BE2C (cell line): ENCODE measurements at regions not wholly inside any gene's neighbourhood (a gene's known extent, or its start where the extent isn't known, plus 50 kb on each side); places are given as distances from the start of the nearest gene placed in this dataset.
"Not testable (repeated sequence)": the region's sequence is repeated elsewhere in the genome, so short reads cannot be mapped to it uniquely, and the experiment has no call there.

Experiments used
- DNase-seq: peaks from one replicate; pipeline ENCODE4 v3.0.0-alpha.2; 2020
- H3K27me3 ChIP-seq: fragments of 250-450 bp; sonication (Bioruptor Pico); 2 replicates; pipeline ENCODE4 v1.5.1; 2020; ENCODE audit warnings: mild to moderate bottlenecking
- H3K36me3 ChIP-seq: fragments of 250-450 bp; sonication (Bioruptor Pico); 2 replicates; pipeline ENCODE4 v1.5.1; 2020; ENCODE audit warnings: mild to moderate bottlenecking
- H3K4me1 ChIP-seq: fragments of 250-450 bp; sonication (Bioruptor Pico); 2 replicates; pipeline ENCODE4 v1.5.1; 2020
- H3K4me3 ChIP-seq: 2 replicates; pipeline ENCODE4 v1.5.1; 2011; ENCODE audit warnings: low read depth, low read length
- H3K9me3 ChIP-seq: fragments of 250-450 bp; sonication (Bioruptor Pico); 2 replicates; pipeline ENCODE4 v1.5.1; 2020
- TF ChIP-seq, protein P1 (sequence below): IDR thresholded peaks from 2 replicates; pipeline ENCODE4 v1.5.1; 2012; ENCODE audit warnings: mild to moderate bottlenecking, low read depth, low read length

GRCh38 chr14:104268725-104269436 lies 130.5 kb downstream of the KIF26A start:
- peaks cover 4% of the 10 kb centered on the region for H3K9me3 ChIP-seq
- H3K27me3 ChIP-seq: no peaks in the 10 kb centered on the region
- TF ChIP-seq, protein P1, sequence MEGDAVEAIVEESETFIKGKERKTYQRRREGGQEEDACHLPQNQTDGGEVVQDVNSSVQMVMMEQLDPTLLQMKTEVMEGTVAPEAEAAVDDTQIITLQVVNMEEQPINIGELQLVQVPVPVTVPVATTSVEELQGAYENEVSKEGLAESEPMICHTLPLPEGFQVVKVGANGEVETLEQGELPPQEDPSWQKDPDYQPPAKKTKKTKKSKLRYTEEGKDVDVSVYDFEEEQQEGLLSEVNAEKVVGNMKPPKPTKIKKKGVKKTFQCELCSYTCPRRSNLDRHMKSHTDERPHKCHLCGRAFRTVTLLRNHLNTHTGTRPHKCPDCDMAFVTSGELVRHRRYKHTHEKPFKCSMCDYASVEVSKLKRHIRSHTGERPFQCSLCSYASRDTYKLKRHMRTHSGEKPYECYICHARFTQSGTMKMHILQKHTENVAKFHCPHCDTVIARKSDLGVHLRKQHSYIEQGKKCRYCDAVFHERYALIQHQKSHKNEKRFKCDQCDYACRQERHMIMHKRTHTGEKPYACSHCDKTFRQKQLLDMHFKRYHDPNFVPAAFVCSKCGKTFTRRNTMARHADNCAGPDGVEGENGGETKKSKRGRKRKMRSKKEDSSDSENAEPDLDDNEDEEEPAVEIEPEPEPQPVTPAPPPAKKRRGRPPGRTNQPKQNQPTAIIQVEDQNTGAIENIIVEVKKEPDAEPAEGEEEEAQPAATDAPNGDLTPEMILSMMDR: no peak
- no peaks in the 10 kb centered on the region for H3K36me3 ChIP-seq
- peak; percentile 4 for DNase-seq
- H3K4me3 ChIP-seq: no peak overlapping the region
- peaks cover 13% of the 10 kb centered on the region for H3K4me1 ChIP-seq

DNA sequence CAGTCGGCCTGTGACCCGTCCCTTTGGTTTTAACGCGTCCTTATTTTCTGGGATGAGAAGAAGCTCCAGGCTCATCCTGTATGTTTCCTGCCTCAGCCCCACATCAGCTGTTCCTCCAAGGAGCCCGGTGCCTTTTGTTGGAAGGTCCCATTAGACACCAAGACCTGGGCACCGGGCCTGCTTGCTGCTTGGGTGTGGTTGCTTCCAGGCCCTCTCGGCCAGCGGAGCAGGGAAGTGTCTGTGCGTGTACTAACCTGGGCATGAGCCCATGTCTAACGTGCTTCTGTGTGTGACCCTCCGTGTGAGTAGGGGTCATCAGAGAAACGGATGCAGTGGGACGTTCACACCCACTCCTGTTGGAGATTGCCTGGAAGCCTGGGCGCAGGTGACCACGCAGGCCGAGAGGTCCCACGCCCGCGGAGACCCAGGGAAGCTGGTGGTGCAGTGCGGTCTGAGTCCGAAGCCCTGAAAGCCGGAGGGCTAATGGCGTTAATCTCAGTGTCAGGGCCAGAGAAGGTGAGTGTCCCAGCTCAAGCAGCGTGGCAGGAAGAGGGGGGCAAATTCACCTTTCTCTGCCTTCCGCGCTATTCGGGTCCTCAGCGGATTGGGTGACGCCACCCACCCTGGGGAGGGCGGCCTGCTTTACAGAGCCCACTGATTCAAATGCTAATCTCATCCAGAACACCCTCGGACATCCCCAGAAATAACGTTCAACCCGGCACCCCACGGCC lies 131.3 kb downstream of the KIF26A start:
- not testable (repeated sequence) for H3K4me3 ChIP-seq
- DNase-seq: peak; percentile 5

DNA sequence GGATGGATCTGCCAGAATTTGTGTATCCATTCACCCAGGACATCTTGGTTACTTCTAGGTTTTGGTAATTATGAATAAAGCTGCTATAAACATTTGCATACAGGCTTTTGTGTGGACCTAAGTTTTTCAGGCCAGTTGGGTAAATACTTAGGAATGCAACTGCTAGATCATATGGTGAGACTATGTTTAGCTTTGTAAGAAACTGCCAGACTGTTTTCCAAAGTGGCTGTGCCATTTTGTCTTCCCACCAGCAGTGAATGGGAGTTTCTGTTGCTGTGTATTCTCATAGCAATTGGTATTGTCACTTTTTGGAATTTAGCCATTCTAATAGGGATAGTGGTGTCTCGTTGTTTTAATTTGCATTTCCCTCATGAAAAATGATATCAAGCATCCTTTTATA lies 133.0 kb downstream of the KIF26A start:
- TF ChIP-seq, protein P1: no peak
- H3K9me3 ChIP-seq: peaks cover 4% of the 10 kb centered on the region
- no peak for DNase-seq
- H3K4me1 ChIP-seq: peaks cover 20% of the 10 kb centered on the region
- no peaks in the 10 kb centered on the region for H3K36me3 ChIP-seq
- no peak overlapping the region for H3K4me3 ChIP-seq
- H3K27me3 ChIP-seq: no peaks in the 10 kb centered on the region

More for the DNA sequence above, 131.3 kb downstream of the KIF26A start:
- peaks cover 13% of the 10 kb centered on the region for H3K4me1 ChIP-seq
- H3K9me3 ChIP-seq, H3K36me3 ChIP-seq, H3K27me3 ChIP-seq: not testable (repeated sequence)

GRCh38 chr14:104274806-104275205 lies 136.4 kb downstream of the KIF26A start:
- TF ChIP-seq, protein P1: no peak
- H3K27me3 ChIP-seq: no peaks in the 10 kb centered on the region
- no peak overlapping the region for H3K4me3 ChIP-seq
- H3K9me3 ChIP-seq: peaks cover 11% of the 10 kb centered on the region
- peaks cover 31% of the 10 kb centered on the region for H3K4me1 ChIP-seq
- DNase-seq: no peak
- peaks cover 7% of the 10 kb centered on the region; the same call in 1 of the 2 replicates for H3K36me3 ChIP-seq

- Histone ChIP-seq H3K4me3 (no peak overlapping the region), H3K27me3 (no peaks in the 10 kb centered on the region), H3K9me3 (peaks cover 8% of the 10 kb centered on the region), H3K4me1 (peaks cover 43% of the 10 kb centered on the region), H3K36me3 (peaks cover 7% of the 10 kb centered on the region; the same call in 1 of the 2 replicates)
- TF ChIP-seq, protein P1: no peak
- DNase-seq: peak; percentile 4
Measured at GRCh38 chr14:104277416-104278213, 139.2 kb downstream of the KIF26A start.

- Histone ChIP-seq H3K27me3 (no peaks in the 10 kb centered on the region), H3K9me3 (peaks cover 7% of the 10 kb centered on the region), H3K36me3 (peaks cover 7% of the 10 kb centered on the region; the same call in 1 of the 2 replicates), H3K4me1 (peaks cover 46% of the 10 kb centered on the region), H3K4me3 (no peak overlapping the region)
- TF ChIP-seq, protein P1: no peak
- no peak for DNase-seq
Measured at GRCh38 chr14:104278214-104278534, 139.8 kb downstream of the KIF26A start.
